MM.1S (cell line): ENCODE measurements at regions not wholly inside any gene's neighbourhood (a gene's known extent, or its start where the extent isn't known, plus 50 kb on each side); places are given as distances from the start of the nearest gene placed in this dataset.

ENCODE experiments used
- DNase-seq: peaks from one replicate; pipeline ENCODE4 v3.0.0-alpha.2; 2015
- H2AFZ ChIP-seq: fragments of 300-600 bp; sonication (generic); 2 replicates; pipeline ENCODE4 v1.6.0; 2016; ENCODE audit warnings: antibody characterized with exemption, low read length
- H3F3A ChIP-seq: fragments of 300-600 bp; sonication (generic); 2 replicates; pipeline ENCODE4 v1.6.1; 2016; ENCODE audit warnings: mild to moderate bottlenecking, antibody characterized with exemption, low read length, moderate library complexity, mixed read lengths; ENCODE audit not compliant: insufficient read depth
- H3K27ac ChIP-seq: fragments of 300-600 bp; sonication (generic); 2 replicates; pipeline ENCODE4 v1.5.1; 2016; ENCODE audit warnings: mild to moderate bottlenecking, low read length
- H3K27me3 ChIP-seq: fragments of 300-600 bp; sonication (generic); replicated peaks from 2 replicates; pipeline ENCODE4 v1.6.0; 2016; ENCODE audit warnings: low read length; ENCODE audit not compliant: insufficient read depth
- H3K36me3 ChIP-seq: fragments of 300-600 bp; sonication (generic); replicated peaks from 2 replicates; pipeline ENCODE4 v1.6.1; 2016; ENCODE audit warnings: mild to moderate bottlenecking, low read length, mixed read lengths; ENCODE audit not compliant: insufficient read depth
- H3K4me1 ChIP-seq: fragments of 300-600 bp; sonication (generic); 2 replicates; pipeline ENCODE4 v1.6.1; 2016; ENCODE audit warnings: low read length, mixed read lengths
- H3K4me2 ChIP-seq: fragments of 300-600 bp; sonication (generic); 2 replicates; pipeline ENCODE4 v1.6.0; 2016; ENCODE audit warnings: low read depth, low read length
- H3K4me3 ChIP-seq: fragments of 300-600 bp; sonication (generic); 2 replicates; pipeline ENCODE4 v1.5.1; 2016; ENCODE audit warnings: low read length, mixed read lengths
- H3K79me2 ChIP-seq: fragments of 300-600 bp; sonication (generic); 2 replicates; pipeline ENCODE4 v1.6.1; 2016; ENCODE audit warnings: mixed run types, low read length, mixed read lengths
- H3K9ac ChIP-seq: fragments of 300-600 bp; sonication (generic); 2 replicates; pipeline ENCODE4 v1.6.1; 2016; ENCODE audit warnings: low read length, mixed read lengths
- H3K9me2 ChIP-seq: fragments of 300-600 bp; sonication (generic); replicated peaks from 2 replicates; pipeline ENCODE4 v1.6.1; 2016; ENCODE audit warnings: mild to moderate bottlenecking, low read length, mixed read lengths; ENCODE audit not compliant: insufficient read depth
- H3K9me3 ChIP-seq: fragments of 300-600 bp; sonication (generic); replicated peaks from 2 replicates; pipeline ENCODE4 v1.6.1; 2016; ENCODE audit warnings: mild to moderate bottlenecking, low read length, mixed read lengths; ENCODE audit not compliant: insufficient read depth
- H4K20me1 ChIP-seq: fragments of 300-600 bp; sonication (generic); 2 replicates; pipeline ENCODE4 v1.6.1; 2016; ENCODE audit warnings: mild to moderate bottlenecking, low read length, moderate library complexity, mixed read lengths; ENCODE audit not compliant: insufficient read depth
- EZH2 ChIP-seq: fragments of 300-600 bp; sonication (generic); optimal IDR thresholded peaks from 2 replicates; pipeline ENCODE3; 2017; ENCODE audit warnings: low read depth, mild to moderate bottlenecking, antibody characterized with exemption, low read length, mixed read lengths
- EZH2phosphoT487 ChIP-seq: fragments of 300-600 bp; sonication (generic); IDR thresholded peaks from 2 replicates; pipeline ENCODE4 v1.6.1; 2018; ENCODE audit warnings: antibody characterized with exemption, low read length
- TF ChIP-seq, protein P1 (sequence below): fragments of 300-600 bp; sonication (generic); IDR thresholded peaks from 2 replicates; pipeline ENCODE4 v1.5.1; 2016; ENCODE audit warnings: antibody characterized with exemption, low read length, mixed read lengths

DNA sequence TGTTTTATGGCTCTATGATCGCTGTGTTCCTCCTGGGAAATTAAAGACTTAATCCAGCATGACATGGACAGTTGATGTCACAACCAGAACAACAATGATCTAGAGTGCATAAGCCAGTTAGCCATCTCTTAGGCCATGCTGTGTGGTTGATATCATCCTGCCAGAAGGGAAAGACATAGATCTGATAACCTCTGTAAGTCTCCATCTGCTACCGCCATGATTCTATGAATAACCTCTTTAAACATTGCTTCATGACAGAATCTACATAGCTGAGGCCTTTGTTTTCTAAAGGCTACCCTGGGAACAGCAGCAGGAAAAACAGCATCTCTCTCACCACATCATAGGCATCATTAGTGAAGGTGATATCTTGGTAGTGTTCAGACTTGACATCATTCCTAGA is 117.6 kb upstream of the PHACTR1 start:
- DNase-seq, result no peak
- H3K4me3 ChIP-seq, result no peak overlapping the region
- H3K27me3 ChIP-seq, result no peaks in the 10 kb centered on the region
- TF ChIP-seq, protein P1, sequence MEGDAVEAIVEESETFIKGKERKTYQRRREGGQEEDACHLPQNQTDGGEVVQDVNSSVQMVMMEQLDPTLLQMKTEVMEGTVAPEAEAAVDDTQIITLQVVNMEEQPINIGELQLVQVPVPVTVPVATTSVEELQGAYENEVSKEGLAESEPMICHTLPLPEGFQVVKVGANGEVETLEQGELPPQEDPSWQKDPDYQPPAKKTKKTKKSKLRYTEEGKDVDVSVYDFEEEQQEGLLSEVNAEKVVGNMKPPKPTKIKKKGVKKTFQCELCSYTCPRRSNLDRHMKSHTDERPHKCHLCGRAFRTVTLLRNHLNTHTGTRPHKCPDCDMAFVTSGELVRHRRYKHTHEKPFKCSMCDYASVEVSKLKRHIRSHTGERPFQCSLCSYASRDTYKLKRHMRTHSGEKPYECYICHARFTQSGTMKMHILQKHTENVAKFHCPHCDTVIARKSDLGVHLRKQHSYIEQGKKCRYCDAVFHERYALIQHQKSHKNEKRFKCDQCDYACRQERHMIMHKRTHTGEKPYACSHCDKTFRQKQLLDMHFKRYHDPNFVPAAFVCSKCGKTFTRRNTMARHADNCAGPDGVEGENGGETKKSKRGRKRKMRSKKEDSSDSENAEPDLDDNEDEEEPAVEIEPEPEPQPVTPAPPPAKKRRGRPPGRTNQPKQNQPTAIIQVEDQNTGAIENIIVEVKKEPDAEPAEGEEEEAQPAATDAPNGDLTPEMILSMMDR, result no peak
- no peak for TF ChIP-seq EZH2phosphoT487
- no peak for TF ChIP-seq EZH2
- H3K27ac ChIP-seq, result no peak overlapping the region
- H3K4me1 ChIP-seq, result peaks cover 16% of the 10 kb centered on the region
- H3K36me3 ChIP-seq, result no peaks in the 10 kb centered on the region
- H3K9ac ChIP-seq, result no peak overlapping the region
- H4K20me1 ChIP-seq, result no peaks in the 10 kb centered on the region
- no peaks in the 10 kb centered on the region for H3K9me3 ChIP-seq
- H2AFZ ChIP-seq, result no peak overlapping the region
- H3K4me2 ChIP-seq, result no peak overlapping the region
- no peaks in the 10 kb centered on the region for H3K9me2 ChIP-seq
- H3F3A ChIP-seq, result 0 out of 2 replicates have a peak, but pooled peaks cover 10% of the 10 kb centered on the region
- H3K79me2 ChIP-seq, result no peaks in the 10 kb centered on the region

DNA sequence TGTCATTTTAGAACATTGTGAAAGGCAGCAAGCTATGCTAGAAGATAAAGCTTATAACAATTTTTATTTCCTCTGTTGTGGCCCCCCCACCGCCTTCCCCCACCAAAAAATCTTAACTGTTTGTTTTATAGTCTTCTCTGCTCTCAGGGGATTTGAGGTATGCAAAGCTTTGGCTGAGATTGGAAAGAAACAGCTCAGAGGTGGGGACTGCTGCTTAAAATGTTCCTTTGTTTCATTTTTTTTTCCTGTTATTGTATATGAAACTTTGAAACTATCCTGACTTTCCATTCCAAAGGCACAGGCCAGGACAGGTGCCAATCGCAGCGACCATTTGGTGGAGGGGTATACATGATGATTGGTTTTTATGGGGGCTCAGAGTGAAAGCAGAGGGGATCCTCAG is 114.7 kb upstream of the PHACTR1 start:
- Histone ChIP-seq H3K4me2 (no peak overlapping the region), H3K4me1 (peaks cover 7% of the 10 kb centered on the region), H3F3A (no peaks in the 10 kb centered on the region), H3K27ac (no peak overlapping the region), H3K36me3 (no peaks in the 10 kb centered on the region), H3K4me3 (no peak overlapping the region), H2AFZ (no peak overlapping the region), H3K27me3 (no peaks in the 10 kb centered on the region), H3K9me2 (no peaks in the 10 kb centered on the region), H3K79me2 (no peaks in the 10 kb centered on the region), H4K20me1 (no peaks in the 10 kb centered on the region), H3K9ac (no peak overlapping the region), H3K9me3 (no peaks in the 10 kb centered on the region)
- no peak for DNase-seq
- TF ChIP-seq, protein P1, result no peak
- TF ChIP-seq EZH2phosphoT487 (no peak), EZH2 (no peak)

DNA sequence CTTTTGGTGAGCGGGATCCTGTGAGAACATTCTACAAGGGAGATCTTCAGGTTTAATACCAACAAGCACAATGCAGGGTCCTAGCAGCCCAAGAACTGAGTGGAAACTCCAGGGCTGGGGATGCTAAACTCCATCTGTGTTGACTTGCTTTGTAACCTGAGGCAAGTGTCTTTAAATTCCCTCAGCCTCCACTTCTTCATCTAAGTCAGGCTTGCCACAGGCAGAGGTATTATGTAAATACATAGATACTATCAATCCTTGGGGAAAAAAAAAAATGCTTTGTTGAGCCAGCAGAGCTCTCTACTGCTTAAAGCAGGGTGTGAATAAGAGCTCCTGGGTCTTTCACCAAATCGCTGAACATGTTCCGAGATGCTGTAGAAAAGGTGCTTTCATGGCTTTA is 114.2 kb upstream of the PHACTR1 start:
- no peak overlapping the region for H2AFZ ChIP-seq
- no peaks in the 10 kb centered on the region for H3K9me2 ChIP-seq
- TF ChIP-seq, protein P1, result no peak
- TF ChIP-seq EZH2, result no peak
- no peak for TF ChIP-seq EZH2phosphoT487
- no peak overlapping the region for H3K4me3 ChIP-seq
- no peaks in the 10 kb centered on the region for H4K20me1 ChIP-seq
- H3K27me3 ChIP-seq, result no peaks in the 10 kb centered on the region
- DNase-seq, result no peak
- no peaks in the 10 kb centered on the region for H3K36me3 ChIP-seq
- no peak overlapping the region for H3K9ac ChIP-seq
- no peaks in the 10 kb centered on the region for H3K79me2 ChIP-seq
- H3K27ac ChIP-seq, result no peak overlapping the region
- H3K4me2 ChIP-seq, result no peak overlapping the region
- H3K9me3 ChIP-seq, result no peaks in the 10 kb centered on the region
- peaks cover 11% of the 10 kb centered on the region for H3K4me1 ChIP-seq
- 0 out of 2 replicates have a peak, but pooled peaks cover 2% of the 10 kb centered on the region for H3F3A ChIP-seq
